ENCODE measurements at regions not wholly inside any gene's neighbourhood (a gene's known extent, or its start where the extent isn't known, plus 50 kb on each side); places are given as distances from the start of the nearest gene placed in this dataset.

DNA sequence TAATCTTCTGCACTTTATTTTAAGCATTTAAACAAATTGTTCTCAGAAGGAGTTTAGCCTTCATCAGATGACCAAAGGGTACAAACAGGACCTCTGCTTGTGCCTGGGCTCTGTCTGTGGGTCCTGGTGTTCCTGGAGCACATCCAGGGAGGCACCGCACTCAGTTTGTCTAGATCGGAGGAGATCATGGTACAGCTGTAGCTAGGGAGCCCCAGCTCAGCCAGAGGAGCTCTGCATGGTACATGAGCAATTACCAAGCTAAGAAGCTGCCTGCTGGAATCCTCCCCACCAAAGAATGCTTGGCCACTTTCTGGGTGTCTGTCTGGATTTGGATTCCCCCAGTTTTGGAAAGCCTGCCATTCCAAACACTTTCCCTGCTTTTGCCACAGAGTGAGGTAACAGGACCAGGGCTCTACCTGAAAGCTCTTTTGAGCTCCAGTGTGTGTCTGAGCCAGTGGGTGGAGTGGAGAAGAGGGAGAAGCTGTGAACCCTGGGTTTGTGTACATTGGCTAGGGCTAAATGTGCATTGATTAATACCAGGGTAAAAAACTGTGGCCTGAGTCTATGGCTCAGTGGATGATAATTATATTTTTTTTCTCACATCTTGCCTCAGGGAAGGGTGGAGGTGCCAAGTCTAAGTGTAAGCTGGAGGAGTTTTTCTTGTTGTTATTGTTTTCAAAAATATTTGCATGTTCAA is 163.7 kb upstream of the IGF1 start:
- TF ChIP-seq, protein P1, sequence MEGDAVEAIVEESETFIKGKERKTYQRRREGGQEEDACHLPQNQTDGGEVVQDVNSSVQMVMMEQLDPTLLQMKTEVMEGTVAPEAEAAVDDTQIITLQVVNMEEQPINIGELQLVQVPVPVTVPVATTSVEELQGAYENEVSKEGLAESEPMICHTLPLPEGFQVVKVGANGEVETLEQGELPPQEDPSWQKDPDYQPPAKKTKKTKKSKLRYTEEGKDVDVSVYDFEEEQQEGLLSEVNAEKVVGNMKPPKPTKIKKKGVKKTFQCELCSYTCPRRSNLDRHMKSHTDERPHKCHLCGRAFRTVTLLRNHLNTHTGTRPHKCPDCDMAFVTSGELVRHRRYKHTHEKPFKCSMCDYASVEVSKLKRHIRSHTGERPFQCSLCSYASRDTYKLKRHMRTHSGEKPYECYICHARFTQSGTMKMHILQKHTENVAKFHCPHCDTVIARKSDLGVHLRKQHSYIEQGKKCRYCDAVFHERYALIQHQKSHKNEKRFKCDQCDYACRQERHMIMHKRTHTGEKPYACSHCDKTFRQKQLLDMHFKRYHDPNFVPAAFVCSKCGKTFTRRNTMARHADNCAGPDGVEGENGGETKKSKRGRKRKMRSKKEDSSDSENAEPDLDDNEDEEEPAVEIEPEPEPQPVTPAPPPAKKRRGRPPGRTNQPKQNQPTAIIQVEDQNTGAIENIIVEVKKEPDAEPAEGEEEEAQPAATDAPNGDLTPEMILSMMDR (IDR thresholded peaks at IDR 0.05): no peak
- no peak for TF ChIP-seq POLR2A (IDR thresholded peaks at IDR 0.05)
